NOMO-1 treated with dmso at 0.1 percent for 144 hours (cell line): ENCODE measurements at regions not wholly inside any gene's neighbourhood (a gene's known extent, or its start where the extent isn't known, plus 50 kb on each side); places are given as distances from the start of the nearest gene placed in this dataset.

ENCODE experiments used
- DNase-seq: peaks from one replicate; lab custom pipeline; 2025; ENCODE audit not compliant: unreplicated experiment; lab: John Stamatoyannopoulos, UW

DNA sequence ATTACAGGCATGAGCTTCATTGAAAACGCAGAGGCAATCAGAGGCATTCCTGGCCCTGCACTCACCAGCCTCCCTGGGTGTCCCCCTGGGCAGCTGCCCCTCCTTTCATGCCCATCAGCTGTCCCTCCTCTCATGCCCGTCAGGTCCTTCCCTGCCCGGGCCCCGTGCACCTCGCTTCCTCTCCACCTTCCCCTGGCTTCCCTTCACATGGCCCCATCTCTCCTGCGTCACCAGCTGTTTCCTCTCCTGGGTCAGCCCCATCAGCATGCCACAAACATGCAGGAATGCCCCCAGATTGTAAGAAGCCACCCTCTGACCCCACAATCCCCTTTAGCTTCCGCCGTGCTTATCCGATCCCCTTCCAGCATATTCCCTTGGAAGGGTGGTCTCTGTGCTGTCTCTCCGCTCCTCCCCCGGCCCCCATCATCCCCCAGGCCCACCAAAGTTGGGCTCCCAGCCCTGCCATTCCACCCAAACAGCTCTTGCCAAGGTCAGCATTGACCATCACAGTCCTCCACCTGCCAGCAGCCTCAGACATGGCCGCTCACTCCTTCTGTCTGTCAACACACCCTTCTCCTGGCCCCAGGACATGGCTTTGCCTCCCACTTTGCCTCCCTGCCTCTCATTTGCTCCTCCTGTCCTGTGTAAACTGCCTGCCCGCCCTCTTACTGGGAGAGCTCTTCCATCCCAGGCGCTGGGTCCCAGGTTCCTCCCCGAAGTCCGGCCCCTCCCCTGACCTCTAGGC is 98.6 kb upstream of the IER5L start:
- DNase-seq: no peak

DNA sequence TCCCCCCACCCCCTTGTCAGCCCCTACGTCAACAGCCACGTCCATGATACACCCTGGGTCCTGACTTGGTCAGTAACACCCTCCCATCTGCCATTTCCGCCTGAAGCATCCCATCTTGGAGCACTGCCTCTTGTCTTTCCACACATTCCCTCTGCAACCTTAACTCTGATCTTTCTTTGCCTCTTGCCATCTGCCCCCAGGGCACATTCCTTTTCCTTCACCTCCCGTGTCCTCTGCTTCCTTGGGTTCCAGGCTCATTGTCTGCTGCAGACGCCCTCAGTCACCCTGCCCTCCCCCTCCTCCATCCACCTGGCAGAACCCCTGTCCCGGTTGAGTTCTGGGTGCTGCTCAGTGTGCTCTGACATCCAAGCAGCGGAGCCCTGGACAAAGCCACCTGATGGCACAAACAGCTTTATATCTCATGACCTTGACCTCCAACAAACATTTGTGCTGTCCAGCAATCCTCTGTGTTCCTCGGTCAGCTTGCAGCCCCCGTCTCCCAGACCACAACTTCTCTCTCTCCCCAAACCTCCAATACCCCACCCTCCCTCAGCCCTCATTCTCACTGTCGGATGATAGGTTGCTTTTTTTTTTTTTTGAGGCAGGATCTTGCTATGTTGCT is 97.7 kb upstream of the IER5L start:
- DNase-seq: no peak

GRCh38 chr9:129273941-129274684 is 96.1 kb upstream of the IER5L start:
- no peak for DNase-seq

DNA sequence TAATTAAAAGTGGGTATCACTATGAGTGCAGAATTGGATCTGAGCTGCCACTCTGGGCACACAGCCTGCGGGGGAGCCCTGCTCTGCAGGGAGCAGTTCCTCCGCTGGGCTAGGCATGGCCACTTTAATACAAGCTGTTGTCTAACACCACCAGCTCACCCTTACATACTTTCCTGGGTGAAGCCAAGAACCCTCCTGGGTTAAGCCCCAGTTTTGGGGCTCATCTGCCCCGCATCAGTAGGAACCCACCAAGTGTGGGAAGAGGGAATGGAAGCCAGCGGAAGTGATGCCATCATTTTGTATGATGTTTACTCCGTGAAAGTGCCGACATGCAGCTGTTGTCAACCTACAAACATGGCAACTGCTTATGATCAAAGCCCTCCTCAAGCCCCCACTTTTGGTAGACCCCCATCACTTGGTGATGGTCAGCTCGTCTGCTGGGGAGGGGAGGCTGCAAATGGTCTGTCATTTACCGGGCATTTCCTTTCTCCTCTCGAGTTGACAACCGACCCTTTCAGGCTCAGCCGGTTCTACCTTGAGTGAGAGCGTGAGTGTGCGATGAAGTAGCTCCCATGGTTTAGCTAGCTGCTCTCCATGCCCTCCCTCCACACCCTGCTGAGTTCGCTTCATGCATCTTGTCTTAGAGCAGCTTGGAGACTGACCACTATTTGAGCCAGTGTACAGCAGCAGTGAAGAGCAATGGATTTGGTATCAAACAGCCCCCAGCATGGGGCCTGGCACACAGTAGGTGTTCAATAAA is 95.3 kb upstream of the IER5L start:
- no peak for DNase-seq

DNA sequence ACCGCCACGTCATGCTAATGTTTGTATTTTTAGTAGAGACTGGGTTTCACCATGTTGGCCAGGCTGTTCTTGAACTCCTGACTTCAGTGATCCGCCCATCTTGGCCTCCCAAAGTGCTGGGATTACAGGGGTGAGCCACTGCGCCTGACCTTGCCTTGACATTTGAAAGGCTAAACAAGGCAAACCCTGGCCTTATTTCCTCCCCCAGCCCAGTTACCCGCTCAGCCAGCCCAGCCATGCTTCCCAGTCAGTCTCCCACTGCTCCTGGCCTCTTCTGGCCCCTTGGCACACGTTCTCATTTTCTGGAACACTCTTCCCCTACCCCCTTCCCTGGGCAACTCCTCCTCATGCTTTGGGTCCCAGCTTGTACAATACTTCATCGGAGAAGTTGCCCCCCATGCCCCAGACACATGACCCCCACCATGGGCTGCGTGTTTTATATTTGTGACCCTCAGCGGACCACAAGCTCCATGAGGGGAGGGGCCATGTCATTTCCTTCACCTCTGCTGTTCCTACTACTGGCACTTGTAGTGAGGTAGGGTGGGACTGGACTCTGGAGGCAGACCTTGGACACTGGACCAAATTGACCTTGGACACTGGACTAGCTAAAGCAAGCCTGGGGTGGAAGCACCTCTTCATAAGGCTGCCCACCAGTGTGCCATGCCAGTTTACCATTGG is 94.4 kb upstream of the IER5L start:
- no peak for DNase-seq

DNA sequence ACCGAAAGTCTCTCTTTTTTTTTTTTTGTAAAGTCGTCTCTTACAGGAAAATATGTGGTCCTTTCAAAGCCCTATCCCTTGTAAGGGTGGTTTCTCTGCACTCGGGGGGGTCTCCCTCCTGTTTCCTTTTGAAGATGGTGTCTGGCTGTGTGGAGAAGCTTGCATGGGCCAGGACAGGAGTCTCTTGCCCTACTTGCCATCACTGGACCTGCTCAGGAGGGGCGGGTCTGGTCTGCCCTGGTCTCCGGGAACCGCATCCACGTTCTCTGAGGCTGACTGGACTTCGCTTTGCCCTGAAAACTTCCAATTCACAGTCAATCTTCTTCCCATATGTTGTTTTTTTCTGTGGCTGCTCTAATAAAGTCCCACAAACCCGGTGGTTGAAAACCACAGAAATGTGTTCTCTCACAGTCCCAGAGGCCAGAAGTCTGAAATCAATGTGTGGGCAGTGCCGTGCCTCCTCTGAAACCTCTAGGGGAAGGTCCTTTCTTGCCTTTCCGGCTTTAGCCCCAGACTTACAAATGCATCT is 92.9 kb upstream of the IER5L start:
- no peak for DNase-seq

DNA sequence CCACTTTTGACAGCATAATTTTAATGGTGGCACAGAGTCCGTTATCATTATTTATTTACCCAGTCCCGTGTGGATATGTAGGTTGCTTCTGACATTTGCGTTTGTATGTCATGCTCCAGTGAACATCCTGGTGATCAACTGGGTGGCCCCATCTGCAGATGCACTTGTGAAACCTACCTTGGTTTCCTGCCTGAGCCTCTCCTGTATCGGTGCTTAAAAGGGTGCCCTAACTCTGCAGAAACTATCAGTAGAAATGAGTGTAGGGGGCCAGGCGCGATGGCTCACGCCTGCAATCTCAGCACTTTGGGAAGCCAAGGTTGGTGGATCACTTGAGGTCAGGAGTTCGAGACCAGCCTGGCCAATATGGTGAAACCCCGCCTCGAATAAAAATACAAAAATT is 92.1 kb upstream of the IER5L start:
- DNase-seq: no peak

- DNase-seq: no peak
Measured at GRCh38 chr9:129267141-129267540, 89.1 kb upstream of the IER5L start.

- no peak for DNase-seq
Measured at GRCh38 chr9:129266536-129266935, 88.5 kb upstream of the IER5L start.

- no peak for DNase-seq
Measured at GRCh38 chr9:129264388-129264787, 86.3 kb upstream of the IER5L start.

DNA sequence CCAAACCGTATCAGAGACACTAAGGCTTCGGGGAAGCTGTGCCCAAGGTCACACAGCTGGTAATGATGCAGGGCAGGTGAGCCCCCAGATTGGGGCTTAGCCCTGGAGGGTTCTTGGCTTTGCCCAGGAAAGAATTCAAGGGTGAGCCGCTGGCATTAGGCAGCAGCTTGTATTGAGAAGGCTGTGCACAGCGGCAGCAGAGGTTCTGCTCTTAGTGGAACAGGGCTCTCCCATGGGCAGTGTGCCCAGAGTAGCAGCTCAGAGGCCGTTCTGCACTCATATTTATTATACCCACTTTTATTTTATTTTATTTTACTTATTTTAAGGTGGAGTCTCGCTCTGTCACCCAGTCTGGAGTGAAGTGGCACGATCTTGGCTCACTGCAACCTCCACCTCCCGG is 85.8 kb upstream of the IER5L start:
- no peak for DNase-seq

GRCh38 chr9:129262261-129262660 is 84.2 kb upstream of the IER5L start:
- no peak for DNase-seq

DNA sequence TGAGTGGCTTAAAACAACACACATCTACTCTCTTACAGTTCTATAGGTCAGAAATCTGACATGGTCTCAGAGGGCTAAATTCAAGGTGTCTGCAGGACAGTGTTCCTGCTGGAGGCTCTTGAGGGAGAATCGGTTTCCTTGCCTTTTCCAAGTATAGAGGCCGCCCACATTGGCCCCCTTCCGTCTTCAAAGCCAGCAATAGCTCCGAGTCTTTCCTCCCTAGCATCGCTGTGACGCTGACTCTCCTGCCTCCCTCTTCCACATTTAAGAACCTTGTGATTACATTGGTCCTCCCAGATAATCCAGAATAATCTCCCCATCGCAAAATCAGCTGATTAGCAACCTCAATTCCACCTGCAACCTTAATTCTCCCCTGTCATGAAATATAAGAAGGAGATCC is 81.3 kb upstream of the IER5L start:
- DNase-seq: no peak

DNA sequence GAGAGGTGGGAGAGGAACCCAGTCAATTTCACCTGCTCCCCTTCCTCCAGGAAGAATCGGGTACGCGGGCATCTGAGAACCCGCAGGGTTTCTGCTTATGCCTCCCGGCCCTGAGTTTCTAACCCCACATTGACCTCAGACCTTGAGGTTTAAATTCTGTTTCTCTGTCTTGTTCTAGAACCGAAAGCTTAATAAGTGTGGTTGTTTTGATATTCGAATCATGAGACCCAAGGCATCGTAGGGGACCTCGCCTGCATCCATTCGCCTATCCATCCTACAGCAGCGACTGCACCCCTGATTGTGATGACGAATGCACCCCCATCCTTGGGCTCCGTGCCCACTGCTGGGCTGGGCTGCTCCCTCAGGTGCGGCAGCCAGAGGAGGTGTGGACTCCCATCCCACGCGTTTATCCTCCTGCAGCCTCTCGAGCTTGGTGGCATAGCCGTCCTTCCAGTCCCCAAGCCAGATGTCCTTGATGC is 80.8 kb upstream of the IER5L start:
- DNase-seq: no peak

DNA sequence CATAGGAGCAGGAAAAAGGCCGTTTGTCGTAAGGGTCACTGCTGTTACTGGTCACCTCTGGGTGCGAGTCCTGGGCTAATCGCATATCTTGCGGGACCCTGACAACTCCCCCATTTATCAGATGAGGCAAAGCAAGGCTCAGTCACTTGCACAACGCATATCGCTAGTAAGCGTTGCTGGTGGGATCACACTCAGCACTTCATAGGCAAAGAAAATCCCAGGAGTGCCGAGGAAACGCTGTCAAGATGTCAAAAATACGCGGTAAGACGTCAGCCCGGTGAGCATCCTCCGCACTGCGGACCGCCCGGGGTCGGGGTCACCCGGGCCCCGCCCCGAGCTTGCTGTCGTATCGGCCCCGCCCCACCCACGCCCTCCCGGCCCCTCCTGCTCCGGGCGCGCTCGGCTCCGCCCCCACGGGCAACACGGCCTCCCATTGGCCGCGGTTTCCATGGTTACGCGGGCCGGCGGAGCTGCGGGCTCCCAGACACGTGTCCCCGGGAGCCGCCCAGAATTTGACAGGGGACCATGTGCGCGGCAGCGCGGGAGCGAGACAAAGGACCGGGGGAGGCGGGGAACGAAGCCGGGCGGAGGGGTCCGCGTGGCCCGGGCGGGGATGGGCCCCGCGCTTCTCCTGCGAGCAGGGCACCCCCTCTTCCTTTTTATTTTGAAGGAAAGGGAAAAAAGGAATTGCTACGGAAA is 80.2 kb upstream of the IER5L start:
- peak; percentile 67 for DNase-seq

DNA sequence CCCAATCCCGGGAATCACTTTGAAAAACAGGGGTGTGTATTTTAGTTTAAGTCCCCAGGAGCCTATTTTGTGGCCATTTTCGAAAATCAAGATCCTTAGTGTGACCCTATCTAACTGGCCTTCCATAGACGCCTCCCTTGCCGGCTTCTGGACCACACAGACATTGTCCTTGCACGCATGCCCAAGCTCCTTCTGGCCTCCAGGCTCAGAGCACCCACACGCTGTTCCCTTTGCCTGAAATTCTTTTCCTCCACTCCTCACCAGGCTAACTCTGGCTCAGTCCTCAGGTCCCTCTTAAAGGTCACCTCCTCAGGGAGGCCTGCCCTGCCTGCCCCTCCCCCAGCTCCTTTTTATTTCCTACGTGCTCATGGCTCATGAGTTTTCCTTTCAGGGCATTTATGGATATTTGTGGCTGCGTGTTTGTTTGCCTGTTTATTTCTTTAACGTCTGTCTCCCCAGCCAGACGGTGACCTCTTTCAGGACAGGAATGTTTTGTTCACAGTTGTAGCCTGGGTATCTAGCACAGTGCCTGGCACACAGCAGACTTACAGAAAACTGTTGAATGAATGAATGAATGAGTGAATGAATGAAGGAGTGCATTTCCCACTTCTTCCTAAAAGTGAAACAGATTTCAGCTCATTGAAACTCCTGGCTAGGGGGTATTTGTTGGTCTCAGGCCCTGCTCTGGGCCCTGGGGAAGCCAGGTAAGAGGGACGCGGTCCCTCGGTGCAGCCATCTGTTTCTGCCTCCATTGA is 79.1 kb upstream of the IER5L start:
- no peak for DNase-seq

GRCh38 chr9:129254566-129255287 is 76.7 kb upstream of the IER5L start:
- DNase-seq: no peak

GRCh38 chr9:129253803-129254381 is 75.8 kb upstream of the IER5L start:
- no peak for DNase-seq
